ENCODE measurements at regions not wholly inside any gene's neighbourhood (a gene's known extent, or its start where the extent isn't known, plus 50 kb on each side); places are given as distances from the start of the nearest gene placed in this dataset.
"Not testable (repeated sequence)": the region's sequence is repeated elsewhere in the genome, so short reads cannot be mapped to it uniquely, and the experiment has no call there.

GRCh38 chr10:36540611-36541010 is 584.8 kb upstream of the ANKRD30A start:
- DNase-seq: no peak

GRCh38 chr10:36538953-36539586 is 586.3 kb upstream of the ANKRD30A start:
- DNase-seq: peak; percentile 31

- peak; percentile 46 for DNase-seq
These were observed 590.9 kb upstream of the ANKRD30A start for GRCh38 chr10:36534471-36535002.

GRCh38 chr10:36533861-36534260 is 591.5 kb upstream of the ANKRD30A start:
- DNase-seq: peak; percentile 50

- DNase-seq: no peak
These were observed 592.1 kb upstream of the ANKRD30A start for GRCh38 chr10:36533316-36533715.

GRCh38 chr10:36531621-36532020 is 593.8 kb upstream of the ANKRD30A start:
- no peak for DNase-seq

- DNase-seq: no peak
These were observed 599.4 kb upstream of the ANKRD30A start for GRCh38 chr10:36526033-36526432.

- DNase-seq: not testable (repeated sequence)
These were observed 601.3 kb upstream of the ANKRD30A start for GRCh38 chr10:36524126-36524525.

GRCh38 chr10:36519909-36520308 is 605.5 kb upstream of the ANKRD30A start:
- no peak for DNase-seq

GRCh38 chr10:36516281-36516680 is 609.1 kb upstream of the ANKRD30A start:
- DNase-seq: no peak

- DNase-seq: peak; percentile 72
These were observed 610.1 kb upstream of the ANKRD30A start for GRCh38 chr10:36515319-36515718.

- DNase-seq: peak; percentile 56
These were observed 617.7 kb upstream of the ANKRD30A start for GRCh38 chr10:36507715-36508114.

GRCh38 chr10:36506697-36507496 is 618.5 kb upstream of the ANKRD30A start:
- no peak for DNase-seq

GRCh38 chr10:36506261-36506660 is 619.1 kb upstream of the ANKRD30A start:
- no peak for DNase-seq

- no peak for DNase-seq
These were observed 620.6 kb upstream of the ANKRD30A start for GRCh38 chr10:36504758-36505157.

GRCh38 chr10:36500266-36500665 is 625.1 kb upstream of the ANKRD30A start:
- no peak for DNase-seq

- DNase-seq: no peak
These were observed 625.7 kb upstream of the ANKRD30A start for GRCh38 chr10:36499693-36500092.

- no peak for DNase-seq
These were observed 628.6 kb upstream of the ANKRD30A start for GRCh38 chr10:36496758-36497157.

GRCh38 chr10:36494371-36494770 is 631.0 kb upstream of the ANKRD30A start:
- peak; percentile 43 for DNase-seq

GRCh38 chr10:36493516-36493880 is 631.9 kb upstream of the ANKRD30A start:
- DNase-seq: no peak

GRCh38 chr10:36492590-36493515 is 632.5 kb upstream of the ANKRD30A start:
- DNase-seq: peak; percentile 78

- DNase-seq: no peak
These were observed 633.5 kb upstream of the ANKRD30A start for GRCh38 chr10:36491926-36492325.

- peak; percentile 71 for DNase-seq
These were observed 635.7 kb upstream of the ANKRD30A start for GRCh38 chr10:36489611-36490228.
